ENCODE measurements at regions not wholly inside any gene's neighbourhood (a gene's known extent, or its start where the extent isn't known, plus 50 kb on each side); places are given as distances from the start of the nearest gene placed in this dataset.
A peak's percentile ranks its signal among the peaks of the same experiment; 100 is the strongest.

DNA sequence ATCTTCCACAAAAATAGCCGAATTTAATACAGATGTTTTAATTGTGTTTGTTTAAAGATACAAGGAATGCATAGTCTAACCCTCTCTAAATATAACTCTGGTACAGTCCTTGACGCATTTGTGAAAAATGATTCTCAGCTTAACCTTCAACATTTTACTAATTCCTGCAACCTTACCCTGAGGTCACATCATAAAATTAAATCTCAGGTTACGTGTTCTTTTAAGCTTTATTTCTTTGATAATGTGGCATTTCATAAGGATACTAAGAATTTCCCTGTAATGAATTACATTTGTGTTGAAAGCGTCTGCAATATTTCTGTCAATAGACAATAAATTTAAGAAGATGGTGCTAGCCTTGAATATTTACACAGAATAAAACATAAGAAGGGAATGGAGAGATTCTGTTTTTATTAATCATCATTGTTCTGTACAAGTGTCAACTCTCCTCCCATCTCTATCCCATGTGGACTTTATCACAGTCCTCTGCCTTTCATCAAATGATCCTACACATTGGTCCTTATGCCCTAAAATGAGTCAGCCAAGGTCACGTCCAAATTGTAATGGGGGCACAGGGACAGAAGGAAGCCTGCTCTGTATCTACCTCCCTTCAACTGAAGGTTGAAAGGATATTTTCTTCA, 769.3 kb upstream of the FLRT2 start:
- H3K4me3 ChIP-seq (ENCODE audit: control insufficient read depth, low read depth, low read length), result no peak overlapping the region
- TF ChIP-seq, protein P1, sequence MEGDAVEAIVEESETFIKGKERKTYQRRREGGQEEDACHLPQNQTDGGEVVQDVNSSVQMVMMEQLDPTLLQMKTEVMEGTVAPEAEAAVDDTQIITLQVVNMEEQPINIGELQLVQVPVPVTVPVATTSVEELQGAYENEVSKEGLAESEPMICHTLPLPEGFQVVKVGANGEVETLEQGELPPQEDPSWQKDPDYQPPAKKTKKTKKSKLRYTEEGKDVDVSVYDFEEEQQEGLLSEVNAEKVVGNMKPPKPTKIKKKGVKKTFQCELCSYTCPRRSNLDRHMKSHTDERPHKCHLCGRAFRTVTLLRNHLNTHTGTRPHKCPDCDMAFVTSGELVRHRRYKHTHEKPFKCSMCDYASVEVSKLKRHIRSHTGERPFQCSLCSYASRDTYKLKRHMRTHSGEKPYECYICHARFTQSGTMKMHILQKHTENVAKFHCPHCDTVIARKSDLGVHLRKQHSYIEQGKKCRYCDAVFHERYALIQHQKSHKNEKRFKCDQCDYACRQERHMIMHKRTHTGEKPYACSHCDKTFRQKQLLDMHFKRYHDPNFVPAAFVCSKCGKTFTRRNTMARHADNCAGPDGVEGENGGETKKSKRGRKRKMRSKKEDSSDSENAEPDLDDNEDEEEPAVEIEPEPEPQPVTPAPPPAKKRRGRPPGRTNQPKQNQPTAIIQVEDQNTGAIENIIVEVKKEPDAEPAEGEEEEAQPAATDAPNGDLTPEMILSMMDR (IDR thresholded peaks at IDR 0.05; ENCODE audit: control insufficient read depth, insufficient read depth, low read depth, low read length, missing control alignments), result no peak
- peak; percentile 17 for DNase-seq (ENCODE audit: low read depth)

DNA sequence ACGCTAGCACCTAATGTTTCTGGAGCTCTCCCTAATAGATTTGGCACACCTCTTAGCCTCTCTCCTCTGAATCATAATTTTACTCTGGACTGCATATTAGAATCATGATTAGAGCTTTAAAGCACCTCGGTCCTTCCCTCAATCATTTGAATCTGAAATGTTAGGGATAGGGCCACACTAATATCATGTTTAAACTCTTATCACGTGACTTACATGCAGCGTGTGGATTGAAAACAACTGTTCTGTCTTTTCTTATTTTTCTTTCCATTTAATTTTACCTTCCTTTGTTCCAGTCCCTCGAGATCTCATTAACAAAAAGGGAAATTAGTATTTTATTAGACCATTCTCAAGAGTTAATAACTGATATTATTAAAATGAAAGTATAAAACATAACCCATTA, 762.5 kb upstream of the FLRT2 start:
- H3K4me3 ChIP-seq (ENCODE audit: control insufficient read depth, low read depth, low read length), result no peak overlapping the region
- TF ChIP-seq, protein P1 (IDR thresholded peaks at IDR 0.05; ENCODE audit: control insufficient read depth, insufficient read depth, low read depth, low read length, missing control alignments), result no peak
- DNase-seq (ENCODE audit: low read depth), result no peak

DNA sequence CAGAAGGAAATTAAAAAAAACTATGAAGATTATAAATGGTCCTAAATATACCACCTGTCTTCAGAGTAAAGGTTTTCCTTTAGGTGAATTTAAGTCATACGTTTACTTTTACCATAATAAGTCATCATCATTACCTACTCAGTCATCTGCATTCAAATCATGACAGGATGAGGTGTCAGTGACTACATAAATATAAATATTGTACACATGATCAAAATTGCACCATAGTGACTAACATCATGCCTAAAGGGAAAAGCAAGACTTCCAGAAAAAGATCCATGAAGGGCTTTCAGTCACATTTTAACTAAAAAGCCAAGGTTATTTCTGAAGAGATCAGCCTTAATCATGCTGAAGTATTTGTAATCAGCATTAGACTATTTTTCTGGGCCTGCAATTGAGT, 759.9 kb upstream of the FLRT2 start:
- H3K4me3 ChIP-seq (ENCODE audit: control insufficient read depth, low read depth, low read length), result no peak overlapping the region
- TF ChIP-seq, protein P1 (IDR thresholded peaks at IDR 0.05; ENCODE audit: control insufficient read depth, insufficient read depth, low read depth, low read length, missing control alignments), result no peak
- no peak for DNase-seq (ENCODE audit: low read depth)

DNA sequence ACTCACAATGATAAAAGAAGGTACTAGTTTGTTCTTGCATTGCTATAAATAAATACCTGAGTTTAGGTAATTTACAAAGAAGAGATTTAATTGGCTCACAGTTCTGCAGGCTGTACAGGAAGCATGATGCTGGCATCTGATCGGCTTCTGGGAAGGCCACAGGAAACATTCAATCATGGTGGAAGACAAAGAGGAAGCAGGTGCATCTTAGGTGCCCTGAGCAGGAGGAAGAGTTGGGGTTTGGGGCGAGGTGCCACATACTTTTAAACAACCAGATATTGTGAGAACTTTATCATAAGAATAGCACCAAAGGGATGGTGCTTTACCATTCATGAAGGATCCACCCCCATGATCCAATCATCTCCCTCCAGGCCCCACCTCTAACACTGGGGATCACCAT, 752.6 kb upstream of the FLRT2 start:
- H3K4me3 ChIP-seq (ENCODE audit: control insufficient read depth, low read depth, low read length), result no peak overlapping the region
- DNase-seq (ENCODE audit: low read depth), result no peak
- TF ChIP-seq, protein P1 (IDR thresholded peaks at IDR 0.05; ENCODE audit: control insufficient read depth, insufficient read depth, low read depth, low read length, missing control alignments), result no peak

DNA sequence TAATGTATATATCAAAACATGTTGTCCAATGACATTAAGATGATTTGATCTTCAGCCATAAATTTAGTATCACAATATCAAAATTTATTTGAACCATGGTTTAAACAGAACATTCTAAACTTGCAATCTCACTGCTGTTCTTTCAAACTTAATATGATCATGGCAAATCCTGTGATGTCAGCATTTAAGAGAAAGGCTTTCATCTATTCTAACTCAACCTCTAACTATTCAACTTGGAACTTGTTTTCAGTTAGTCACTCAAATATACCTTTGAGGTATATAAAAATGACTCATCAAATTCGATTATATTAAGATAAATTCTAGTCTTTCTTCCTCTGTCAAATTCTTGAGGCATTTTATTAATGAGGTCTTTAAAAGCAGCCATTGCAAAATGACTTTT, 747.0 kb upstream of the FLRT2 start:
- TF ChIP-seq, protein P1 (IDR thresholded peaks at IDR 0.05; ENCODE audit: control insufficient read depth, insufficient read depth, low read depth, low read length, missing control alignments), result no peak
- H3K4me3 ChIP-seq (ENCODE audit: control insufficient read depth, low read depth, low read length), result no peak overlapping the region

DNA sequence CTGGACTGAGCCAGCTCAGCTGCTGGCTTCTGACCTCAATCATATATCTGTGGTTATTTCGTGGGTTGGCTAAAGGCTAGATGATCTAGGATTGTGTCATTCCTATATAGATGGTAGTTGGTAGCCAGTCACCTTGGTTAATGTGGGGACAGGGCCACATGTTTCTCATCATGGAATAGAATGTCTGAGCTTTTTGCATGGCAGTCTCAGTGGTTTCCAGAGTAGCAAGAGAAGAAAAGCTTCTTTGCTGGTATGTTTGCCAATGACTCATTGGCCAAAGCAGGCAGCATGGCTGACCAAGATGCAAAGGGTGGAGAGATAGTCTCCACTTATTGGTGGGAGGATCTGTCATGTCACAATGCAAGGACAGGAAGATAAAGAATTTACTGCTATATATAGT, 746.4 kb upstream of the FLRT2 start:
- TF ChIP-seq, protein P1 (IDR thresholded peaks at IDR 0.05; ENCODE audit: control insufficient read depth, insufficient read depth, low read depth, low read length, missing control alignments), result no peak
- DNase-seq (ENCODE audit: low read depth), result no peak
- H3K4me3 ChIP-seq (ENCODE audit: control insufficient read depth, low read depth, low read length), result no peak overlapping the region

More for the DNA sequence above, 747.0 kb upstream of the FLRT2 start:
- no peak for DNase-seq (ENCODE audit: low read depth)
